OCI-LY3 (cell line): ENCODE measurements at regions not wholly inside any gene's neighbourhood (a gene's known extent, or its start where the extent isn't known, plus 50 kb on each side); places are given as distances from the start of the nearest gene placed in this dataset.

Experiments used
- CTCF ChIP-seq: fragments of 200-600, 300-600 bp; sonication (generic); IDR thresholded peaks from 2 replicates; pipeline ENCODE4 v1.5.1; 2014; ENCODE audit warnings: antibody characterized with exemption, low read length, low read depth
- EZH2phosphoT487 ChIP-seq: fragments of 200-600 bp; shearing (Covaris generic); IDR thresholded peaks from 2 replicates; pipeline ENCODE4 v1.6.1; 2018; ENCODE audit warnings: antibody characterized with exemption, mixed run types, low read depth

- TF ChIP-seq CTCF = no peak
- TF ChIP-seq EZH2phosphoT487 = no peak
Observed at GRCh38 chr18:40346146-40346545, 1608.9 kb upstream of the PIK3C3 start.
